PC-3 (cell line): ENCODE measurements at regions not wholly inside any gene's neighbourhood (a gene's known extent, or its start where the extent isn't known, plus 50 kb on each side); places are given as distances from the start of the nearest gene placed in this dataset.

Experiments
- ATAC-seq: fragments of 200-7000 bp; cut with Tn5 transposase; 2 replicates; pipeline ENCODE4 v1.9.1; 2020; ENCODE audit warnings: mild to moderate bottlenecking, moderate library complexity
- BruUV-seq: library from RNA; stranded (reverse); fragments of 400-500 nt; replicated peaks from 2 replicates; lab custom pipeline; 2021; lab: Mats Ljungman, UMichigan
- CTCF ChIA-PET: fragments of 300-600 bp; sonication (Branson Sonifier 250); formaldehyde crosslinking; loops from one replicate; lab custom pipeline; 2022; ENCODE audit warnings: antibody characterized with exemption; lab: Charles Lee
- POLR2A ChIA-PET: fragments of 300-600 bp; sonication (Branson Sonifier 250); formaldehyde crosslinking; loops from one replicate; lab custom pipeline; 2022; ENCODE audit warnings: antibody characterized with exemption; ENCODE audit not compliant: unreplicated experiment; lab: Charles Lee
- DNase-seq: peaks from one replicate; pipeline ENCODE4 v3.0.0-alpha.2; 2015
- H2AFZ ChIP-seq: fragments of 300-600 bp; sonication (generic); 2 replicates; pipeline ENCODE4 v1.6.0; 2016; ENCODE audit warnings: antibody characterized with exemption, low read length
- H3F3A ChIP-seq: fragments of 300-600 bp; sonication (generic); one replicate; pipeline ENCODE4 v1.6.0; 2017; ENCODE audit warnings: antibody characterized with exemption, low read length, control low read depth, mild to moderate bottlenecking; ENCODE audit not compliant: unreplicated experiment
- H3K27ac ChIP-seq: fragments of 300-600 bp; sonication (generic); 2 replicates; pipeline ENCODE4 v1.5.1; 2016; ENCODE audit warnings: mild to moderate bottlenecking, low read length
- H3K27me3 ChIP-seq: fragments of 300-600 bp; sonication (generic); 2 replicates; pipeline ENCODE4 v1.6.1; 2016; ENCODE audit warnings: low read length, mixed read lengths
- H3K36me3 ChIP-seq: fragments of 300-600 bp; sonication (generic); 2 replicates; pipeline ENCODE4 v1.6.1; 2016; ENCODE audit warnings: low read depth, mixed run types, low read length, mixed read lengths
- H3K4me1 ChIP-seq: fragments of 300-600 bp; sonication (generic); 2 replicates; pipeline ENCODE4 v1.5.1; 2016; ENCODE audit warnings: low read length; ENCODE audit not compliant: insufficient read depth
- H3K4me2 ChIP-seq: fragments of 300-600 bp; sonication (generic); 2 replicates; pipeline ENCODE4 v1.6.0; 2016; ENCODE audit warnings: low read length
- H3K4me3 ChIP-seq: fragments of 300-600 bp; sonication (generic); 2 replicates; pipeline ENCODE4 v1.5.1; 2016; ENCODE audit warnings: mild to moderate bottlenecking, low read length, mixed read lengths
- H3K79me2 ChIP-seq: fragments of 300-600 bp; sonication (generic); 2 replicates; pipeline ENCODE4 v1.6.1; 2017; ENCODE audit warnings: low read length, mixed read lengths
- H3K9ac ChIP-seq: fragments of 300-600 bp; sonication (generic); 2 replicates; pipeline ENCODE4 v1.6.0; 2016; ENCODE audit warnings: mild to moderate bottlenecking, low read length
- H3K9me2 ChIP-seq: fragments of 300-600 bp; sonication (generic); replicated peaks from 2 replicates; pipeline ENCODE4 v1.6.1; 2016; ENCODE audit warnings: mixed run types, low read length, mixed read lengths
- H3K9me3 ChIP-seq: fragments of 300-600 bp; sonication (generic); 2 replicates; pipeline ENCODE4 v1.6.1; 2016; ENCODE audit warnings: low read length, mixed read lengths
- H4K20me1 ChIP-seq: fragments of 300-600 bp; sonication (generic); 2 replicates; pipeline ENCODE4 v1.6.1; 2016; ENCODE audit warnings: low read length, mixed read lengths
- EZH2 ChIP-seq: fragments of 300-600 bp; sonication (generic); IDR thresholded peaks from one replicate; pipeline ENCODE4 v1.6.1; 2017; ENCODE audit warnings: antibody characterized with exemption, mild to moderate bottlenecking, low read length; ENCODE audit not compliant: unreplicated experiment
- EZH2phosphoT487 ChIP-seq: fragments of 300-600 bp; sonication (generic); IDR thresholded peaks from 2 replicates; pipeline ENCODE4 v1.6.1; 2018; ENCODE audit warnings: mild to moderate bottlenecking, antibody characterized with exemption, low read length, borderline replicate concordance
- intact Hi-C: fragments of 100-400 bp; cut with micrococcal nuclease; formaldehyde crosslinking; loops from 2 replicates; pipeline ENCODE4 v1.9.0; 2023
- TF ChIP-seq, protein P1 (sequence below): fragments of 300-600 bp; sonication (generic); conservative IDR thresholded peaks from 2 replicates; pipeline ENCODE4 v1.5.1; 2017; ENCODE audit warnings: antibody characterized with exemption, low read depth, mild to moderate bottlenecking, low read length

GRCh38 chr5:71838286-71838685, 119.2 kb downstream of the CARTPT start:
- Histone ChIP-seq H3K4me3 (no peak overlapping the region), H3K9ac (no peak overlapping the region), H3F3A (no peaks in the 10 kb centered on the region), H3K27ac (no peak overlapping the region), H3K79me2 (no peaks in the 10 kb centered on the region), H3K27me3 (no peaks in the 10 kb centered on the region), H2AFZ (no peak overlapping the region), H4K20me1 (no peaks in the 10 kb centered on the region), H3K9me3 (no peaks in the 10 kb centered on the region), H3K4me2 (no peak overlapping the region), H3K4me1 (peaks cover 2% of the 10 kb centered on the region; the same call in 1 of the 2 replicates), H3K9me2 (no peaks in the 10 kb centered on the region), H3K36me3 (no peaks in the 10 kb centered on the region)
- no peak for DNase-seq
- CTCF ChIA-PET: no interaction called here
- intact Hi-C loops: loop anchor here (10.0 kb wide), 1 partner anchor 87 kb away; no protein-coding TSS in a partner anchor
- no peak for ATAC-seq
- no TSS peak for BruUV-seq
- POLR2A ChIA-PET: no interaction called here
- TF ChIP-seq EZH2 (no peak), EZH2phosphoT487 (no peak)
- TF ChIP-seq, protein P1, sequence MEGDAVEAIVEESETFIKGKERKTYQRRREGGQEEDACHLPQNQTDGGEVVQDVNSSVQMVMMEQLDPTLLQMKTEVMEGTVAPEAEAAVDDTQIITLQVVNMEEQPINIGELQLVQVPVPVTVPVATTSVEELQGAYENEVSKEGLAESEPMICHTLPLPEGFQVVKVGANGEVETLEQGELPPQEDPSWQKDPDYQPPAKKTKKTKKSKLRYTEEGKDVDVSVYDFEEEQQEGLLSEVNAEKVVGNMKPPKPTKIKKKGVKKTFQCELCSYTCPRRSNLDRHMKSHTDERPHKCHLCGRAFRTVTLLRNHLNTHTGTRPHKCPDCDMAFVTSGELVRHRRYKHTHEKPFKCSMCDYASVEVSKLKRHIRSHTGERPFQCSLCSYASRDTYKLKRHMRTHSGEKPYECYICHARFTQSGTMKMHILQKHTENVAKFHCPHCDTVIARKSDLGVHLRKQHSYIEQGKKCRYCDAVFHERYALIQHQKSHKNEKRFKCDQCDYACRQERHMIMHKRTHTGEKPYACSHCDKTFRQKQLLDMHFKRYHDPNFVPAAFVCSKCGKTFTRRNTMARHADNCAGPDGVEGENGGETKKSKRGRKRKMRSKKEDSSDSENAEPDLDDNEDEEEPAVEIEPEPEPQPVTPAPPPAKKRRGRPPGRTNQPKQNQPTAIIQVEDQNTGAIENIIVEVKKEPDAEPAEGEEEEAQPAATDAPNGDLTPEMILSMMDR: no peak

DNA sequence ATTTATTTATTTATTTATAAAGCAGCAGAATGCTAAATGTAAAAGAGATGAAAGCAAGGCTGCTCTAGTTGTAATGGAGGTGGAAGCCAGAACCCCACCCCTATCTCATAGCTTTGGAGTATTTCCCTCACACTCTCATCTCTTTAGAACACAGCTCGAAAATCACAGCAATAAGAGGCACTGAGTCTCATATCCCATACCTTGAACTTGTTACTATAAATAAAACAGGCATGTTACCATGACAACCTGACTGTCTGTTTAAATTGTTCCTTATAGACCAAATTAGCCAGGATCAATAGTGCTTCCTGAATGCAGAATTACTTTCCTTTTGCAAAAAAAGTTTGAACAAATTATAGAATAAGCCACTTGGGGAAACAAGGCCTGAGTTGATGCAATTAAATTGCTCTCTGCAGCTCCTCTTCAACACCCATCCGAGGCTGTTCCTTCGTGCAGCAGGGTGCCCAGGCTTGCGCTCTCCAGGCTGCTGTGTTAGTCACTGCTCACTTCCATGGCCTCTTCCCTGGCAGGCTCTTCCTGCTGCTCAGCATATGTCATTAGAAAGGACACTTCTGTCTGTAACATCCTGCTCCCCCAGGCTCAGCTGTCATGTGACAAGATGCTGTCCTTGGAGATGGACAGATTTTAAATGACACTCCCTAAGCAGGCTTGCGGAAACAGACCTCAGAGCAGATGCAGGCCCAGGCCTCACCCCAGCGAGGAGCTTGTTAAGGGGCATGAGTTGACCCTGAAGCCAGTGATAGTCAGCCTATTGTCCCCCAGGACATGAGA, 120.2 kb downstream of the CARTPT start:
- Histone ChIP-seq H3K9me3 (no peaks in the 10 kb centered on the region), H4K20me1 (no peaks in the 10 kb centered on the region), H2AFZ (no peak overlapping the region), H3K27me3 (no peaks in the 10 kb centered on the region), H3K27ac (no peak overlapping the region), H3K79me2 (no peaks in the 10 kb centered on the region), H3K9me2 (no peaks in the 10 kb centered on the region), H3K36me3 (no peaks in the 10 kb centered on the region), H3K9ac (no peak overlapping the region), H3K4me2 (no peak overlapping the region), H3F3A (no peaks in the 10 kb centered on the region), H3K4me3 (no peak overlapping the region), H3K4me1 (no peaks in the 10 kb centered on the region)
- BruUV-seq: no TSS peak
- CTCF ChIA-PET: no interaction called here
- intact Hi-C loops: loop anchor here (10.0 kb wide), 1 partner anchor 86 kb away; no protein-coding TSS in a partner anchor
- no peak for ATAC-seq
- POLR2A ChIA-PET: no interaction called here
- TF ChIP-seq, protein P1: no peak
- TF ChIP-seq EZH2phosphoT487 (no peak), EZH2 (no peak)
- no peak for DNase-seq

DNA sequence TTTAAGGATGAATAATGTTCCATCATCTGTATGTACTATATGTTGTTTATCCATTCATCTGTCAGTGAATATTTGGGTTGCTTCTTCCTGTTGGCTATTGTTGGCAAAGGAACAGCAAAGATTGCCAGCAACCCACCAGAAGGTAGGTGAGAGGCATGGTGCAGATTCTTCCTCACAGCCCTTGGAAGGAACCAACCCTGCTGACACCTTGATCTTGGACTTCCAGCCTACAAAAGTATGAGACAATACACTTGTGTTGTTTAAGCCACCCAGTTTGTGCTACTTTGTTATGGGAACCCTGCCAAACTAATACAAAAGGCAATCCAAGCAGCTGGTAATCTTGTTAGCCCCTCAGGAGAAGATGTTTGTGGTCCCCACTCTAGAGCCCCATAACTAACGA, 122.0 kb downstream of the CARTPT start:
- H3F3A ChIP-seq: no peaks in the 10 kb centered on the region
- no peak overlapping the region for H3K4me3 ChIP-seq
- no peaks in the 10 kb centered on the region for H3K79me2 ChIP-seq
- intact Hi-C loops: no loop called here
- ATAC-seq (no peak), DNase-seq (no peak)
- no peaks in the 10 kb centered on the region for H3K9me2 ChIP-seq
- ChIA-PET CTCF (no interaction called here), POLR2A (no interaction called here)
- no peak overlapping the region for H3K4me2 ChIP-seq
- BruUV-seq: no TSS peak
- H3K9ac ChIP-seq: no peak overlapping the region
- TF ChIP-seq, protein P1: no peak
- no peak for TF ChIP-seq EZH2phosphoT487
- TF ChIP-seq EZH2: no peak
- no peak overlapping the region for H3K27ac ChIP-seq
- no peaks in the 10 kb centered on the region for H3K9me3 ChIP-seq
- H4K20me1 ChIP-seq: no peaks in the 10 kb centered on the region
- H3K27me3 ChIP-seq: no peaks in the 10 kb centered on the region
- H3K36me3 ChIP-seq: no peaks in the 10 kb centered on the region
- no peak overlapping the region for H2AFZ ChIP-seq
- H3K4me1 ChIP-seq: no peaks in the 10 kb centered on the region
